HG03354 (cell line): ENCODE measurements at regions not wholly inside any gene's neighbourhood (a gene's known extent, or its start where the extent isn't known, plus 50 kb on each side); places are given as distances from the start of the nearest gene placed in this dataset.

Source experiments
- ATAC-seq: cut with Tn5 transposase; IDR thresholded peaks from one replicate; pipeline ENCODE4 v1.9.1; 2021; ENCODE audit warnings: mild to moderate bottlenecking; ENCODE audit not compliant: unreplicated experiment, poor library complexity, severe bottlenecking

DNA sequence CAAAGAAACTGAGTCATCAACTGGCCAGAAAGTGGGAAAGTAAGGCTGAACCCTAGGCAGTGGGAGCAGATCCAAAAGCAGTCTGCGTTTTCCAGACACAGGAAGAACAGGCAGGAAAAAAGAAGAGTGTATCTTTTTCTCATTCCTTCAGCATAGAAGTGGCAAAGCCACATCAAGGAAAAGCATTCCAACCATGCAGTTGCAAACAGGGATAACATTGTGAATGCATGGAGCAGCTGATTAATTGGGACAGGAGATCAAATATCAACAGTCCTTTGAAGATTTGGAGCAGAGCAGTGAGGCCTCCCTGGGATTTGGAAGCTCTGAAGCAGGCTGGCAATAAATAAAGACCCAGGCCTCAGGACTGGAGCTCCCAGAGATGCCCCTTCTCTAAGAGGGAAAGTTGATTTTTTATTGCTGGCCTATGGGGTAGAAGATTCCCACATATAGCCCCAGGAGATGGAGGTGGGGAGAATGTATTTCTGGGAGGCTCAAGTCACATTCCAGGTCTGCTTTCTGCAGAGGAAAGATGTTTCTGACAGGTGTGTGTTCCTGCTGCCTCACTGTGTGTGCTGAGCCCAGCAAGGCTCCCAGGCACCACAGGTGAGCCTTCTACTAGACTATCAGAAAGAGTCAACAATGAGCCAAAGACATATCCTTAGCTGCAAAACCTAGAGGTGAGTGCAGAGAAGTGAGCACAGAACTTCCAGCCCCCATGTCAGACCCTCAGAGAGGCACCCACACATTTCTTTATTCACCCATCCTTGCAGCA lies 222.5 kb downstream of the RAB28 start:
- no peak for ATAC-seq

GRCh38 chr4:13260513-13260912 lies 223.6 kb downstream of the RAB28 start:
- ATAC-seq: no peak

- ATAC-seq: no peak
These were observed 233.9 kb downstream of the RAB28 start for GRCh38 chr4:13250263-13250662.

DNA sequence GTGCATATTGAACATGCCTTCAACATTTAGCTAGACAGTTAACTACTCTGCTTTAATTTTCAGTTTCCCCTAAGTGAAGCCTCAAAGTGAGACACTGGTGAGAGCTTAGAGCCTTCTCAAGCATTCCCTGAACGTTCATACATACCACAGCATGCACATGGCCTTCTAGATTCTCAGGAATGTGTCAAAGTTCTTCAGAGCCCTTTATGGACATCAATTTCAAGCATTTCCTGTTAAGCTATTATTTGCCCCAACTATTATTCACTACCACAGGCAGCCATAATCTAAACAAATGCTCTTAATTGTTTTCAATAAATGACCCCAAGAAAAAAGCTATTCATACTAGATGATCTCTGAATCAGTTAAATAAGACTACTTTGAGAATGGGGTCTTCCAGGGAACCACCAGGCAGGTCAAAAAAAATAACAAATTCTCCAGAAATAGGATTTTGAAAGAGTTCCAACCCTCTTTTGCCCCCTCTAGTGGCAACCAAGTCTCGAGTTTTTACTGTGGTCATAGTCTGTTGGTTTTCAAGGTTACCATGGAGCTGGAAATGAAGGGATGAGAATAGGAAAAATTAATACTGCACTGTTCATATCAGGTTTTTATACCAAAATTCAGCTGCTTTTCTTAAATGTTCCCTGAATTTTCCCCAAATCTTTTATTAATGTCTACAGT lies 235.4 kb downstream of the RAB28 start:
- ATAC-seq: no peak

DNA sequence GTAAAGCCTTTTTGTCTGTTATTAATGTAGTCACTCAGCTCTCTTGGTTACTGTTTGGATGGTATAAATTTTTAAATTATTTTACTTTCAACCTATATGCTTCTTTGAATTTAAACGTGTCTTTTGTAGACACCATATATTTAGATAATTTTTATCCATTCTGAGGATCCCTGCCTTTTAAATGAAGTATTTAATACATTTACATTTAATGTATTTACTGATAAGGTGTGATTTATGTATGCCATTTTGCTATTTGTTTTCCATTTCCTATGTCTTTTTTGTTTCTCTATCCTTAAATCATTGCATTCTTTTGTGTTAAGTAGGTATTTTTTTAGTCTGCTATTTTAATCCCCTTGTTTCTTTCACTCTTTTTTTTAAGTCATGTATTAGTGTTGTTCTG lies 238.0 kb downstream of the RAB28 start:
- ATAC-seq: no peak

DNA sequence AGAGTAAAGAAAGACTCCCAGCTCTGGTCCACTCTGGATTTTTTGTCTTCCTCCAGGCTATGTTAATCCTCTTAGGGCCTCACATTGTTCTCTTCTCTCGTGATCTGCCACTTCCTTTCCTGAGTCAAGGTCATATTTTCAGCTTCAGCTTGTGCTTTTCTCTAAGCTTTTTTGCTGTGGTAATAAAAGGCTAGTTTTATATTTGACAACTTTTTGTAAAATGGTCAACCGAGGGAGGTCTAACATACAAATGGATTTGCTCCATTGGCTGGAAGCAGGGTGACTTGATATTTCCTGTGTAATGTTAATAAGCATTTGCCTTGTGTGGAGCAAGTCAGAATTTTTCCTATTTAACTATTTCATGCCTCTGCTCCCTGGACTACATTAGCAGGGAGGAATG lies 239.7 kb downstream of the RAB28 start:
- ATAC-seq: no peak

- ATAC-seq: no peak
These were observed 241.0 kb downstream of the RAB28 start for GRCh38 chr4:13243152-13243551.

GRCh38 chr4:13240066-13240465 lies 244.1 kb downstream of the RAB28 start:
- no peak for ATAC-seq

- ATAC-seq: no peak
These were observed 245.2 kb downstream of the RAB28 start for GRCh38 chr4:13238936-13239335.

GRCh38 chr4:13236485-13236884 lies 247.7 kb downstream of the RAB28 start:
- ATAC-seq: no peak

GRCh38 chr4:13233755-13234154 lies 250.4 kb downstream of the RAB28 start:
- ATAC-seq: no peak

DNA sequence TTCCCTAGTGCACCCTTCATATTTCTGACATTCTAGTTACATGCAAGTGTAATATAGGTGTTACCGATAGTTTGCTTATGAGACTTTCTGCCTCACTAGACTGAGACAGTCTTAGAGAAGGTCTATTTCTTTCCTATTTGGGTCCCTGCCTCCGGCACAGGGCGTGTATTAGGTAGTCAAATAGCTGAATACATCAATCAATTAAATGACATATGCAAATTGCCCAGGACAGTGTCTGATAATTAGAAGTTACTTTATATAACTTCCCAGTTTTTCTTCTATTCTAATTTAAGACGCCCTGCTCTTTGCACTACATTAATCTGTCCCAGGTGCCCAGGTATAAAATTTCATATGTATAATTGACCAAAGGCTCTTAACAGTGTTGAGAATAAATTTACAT lies 264.2 kb downstream of the RAB28 start:
- ATAC-seq: no peak

GRCh38 chr4:13218326-13218958 lies 265.7 kb downstream of the RAB28 start:
- ATAC-seq: no peak

DNA sequence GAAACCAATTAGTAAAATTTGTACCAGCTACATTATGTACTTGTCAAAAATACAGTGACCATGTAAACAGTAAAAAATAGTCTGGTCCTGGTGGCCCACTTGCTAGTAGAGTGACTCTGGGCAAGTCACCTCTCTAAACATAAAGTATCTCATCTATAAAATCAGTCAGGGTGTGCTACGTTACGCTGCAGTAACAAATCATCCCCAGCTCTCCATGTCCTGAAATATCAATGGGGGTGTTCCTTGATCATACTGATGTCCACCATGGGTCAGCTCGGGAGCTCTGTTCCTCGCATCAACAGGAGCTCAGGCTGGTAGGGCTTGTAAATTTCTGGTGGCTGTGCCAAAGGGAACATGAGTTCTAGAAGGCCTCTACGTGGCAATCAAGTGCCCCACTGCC lies 268.6 kb downstream of the RAB28 start:
- no peak for ATAC-seq

GRCh38 chr4:13212936-13213335 lies 271.2 kb downstream of the RAB28 start:
- ATAC-seq: no peak

DNA sequence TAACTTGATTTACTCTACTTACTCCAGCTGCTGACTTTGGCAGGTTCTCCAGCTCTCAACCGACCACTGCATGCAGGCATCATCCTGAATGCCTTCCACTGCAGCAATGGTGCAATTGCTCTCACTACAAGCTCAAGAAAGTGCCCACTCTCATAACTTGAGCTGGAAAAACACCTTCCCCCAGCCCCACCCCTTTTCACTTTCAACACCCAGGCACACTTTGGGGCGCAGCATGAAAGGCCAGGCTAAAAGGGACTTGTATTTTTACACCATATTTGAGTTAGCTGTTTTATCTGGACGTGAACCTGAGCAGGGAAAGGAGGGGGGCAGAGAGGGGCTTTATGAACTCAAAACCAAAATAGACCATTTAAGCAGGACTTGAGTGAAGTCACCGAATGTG lies 274.5 kb downstream of the RAB28 start:
- no peak for ATAC-seq

DNA sequence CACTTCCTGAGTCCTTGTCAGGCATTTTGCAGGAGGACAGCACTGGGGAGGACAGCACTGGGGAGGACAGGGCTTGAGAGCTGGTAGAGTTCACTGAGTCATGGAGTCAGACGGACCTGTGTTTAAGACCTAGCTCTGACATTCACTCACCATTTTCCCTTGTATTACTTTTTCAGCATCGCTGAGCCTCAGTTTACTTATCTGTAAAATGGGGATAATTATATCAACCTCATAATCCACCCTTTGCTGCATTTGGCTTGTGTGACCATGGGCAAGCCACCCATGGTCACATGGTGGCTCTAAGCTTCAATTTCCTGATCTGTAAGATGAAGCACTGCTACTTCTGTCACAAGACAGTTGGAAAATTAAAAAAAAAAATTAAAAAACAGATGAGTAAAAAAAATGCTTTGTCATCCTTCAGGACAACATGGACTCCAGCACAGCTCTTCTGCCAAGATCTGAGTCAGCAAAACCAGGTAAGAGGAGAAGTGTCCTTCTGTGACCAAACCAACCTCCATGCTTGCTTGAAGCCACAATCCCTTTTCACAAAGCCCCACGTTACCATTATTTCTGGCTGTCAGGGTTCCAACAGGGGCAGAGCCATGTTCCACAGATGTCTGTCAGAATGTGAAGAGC lies 275.5 kb downstream of the RAB28 start:
- ATAC-seq: no peak

DNA sequence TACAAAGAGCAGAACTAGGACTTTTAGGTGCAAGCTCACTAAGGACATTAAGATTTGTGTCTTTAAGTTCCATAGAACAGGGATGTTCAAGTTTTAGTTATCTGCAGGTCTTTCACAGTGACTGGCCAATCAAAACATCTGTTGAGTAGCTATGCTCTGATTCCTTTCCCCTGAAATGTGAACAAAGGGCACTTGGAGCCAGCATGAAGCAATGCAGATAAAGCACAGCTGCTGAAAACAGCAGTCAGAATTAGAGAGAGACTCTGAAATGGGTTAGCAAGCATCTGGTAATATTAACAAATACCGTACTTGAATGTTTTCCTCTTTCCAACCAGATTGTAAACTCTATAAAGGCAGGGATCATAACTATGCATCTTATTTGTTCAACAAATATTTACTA lies 276.9 kb downstream of the RAB28 start:
- ATAC-seq: no peak

DNA sequence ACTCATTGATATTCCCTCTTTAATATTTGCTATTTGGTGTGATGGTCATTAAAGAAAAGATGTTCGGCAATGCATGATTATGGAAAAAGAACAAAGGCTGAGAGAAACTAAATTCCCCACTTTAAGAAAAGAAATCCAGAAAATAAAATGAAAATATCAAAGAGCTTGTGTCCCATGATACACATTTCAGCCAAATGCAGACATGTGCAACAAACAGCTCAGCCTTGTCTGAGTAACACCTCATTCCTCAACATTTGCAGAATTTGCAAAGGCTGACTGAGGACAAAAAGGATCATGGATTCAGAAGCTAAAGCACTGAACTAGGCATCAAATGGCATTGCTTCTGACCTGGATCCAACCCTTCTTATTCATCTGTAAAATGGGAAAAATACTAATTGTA lies 281.0 kb downstream of the RAB28 start:
- no peak for ATAC-seq

GRCh38 chr4:13202701-13203100 lies 281.4 kb downstream of the RAB28 start:
- no peak for ATAC-seq

DNA sequence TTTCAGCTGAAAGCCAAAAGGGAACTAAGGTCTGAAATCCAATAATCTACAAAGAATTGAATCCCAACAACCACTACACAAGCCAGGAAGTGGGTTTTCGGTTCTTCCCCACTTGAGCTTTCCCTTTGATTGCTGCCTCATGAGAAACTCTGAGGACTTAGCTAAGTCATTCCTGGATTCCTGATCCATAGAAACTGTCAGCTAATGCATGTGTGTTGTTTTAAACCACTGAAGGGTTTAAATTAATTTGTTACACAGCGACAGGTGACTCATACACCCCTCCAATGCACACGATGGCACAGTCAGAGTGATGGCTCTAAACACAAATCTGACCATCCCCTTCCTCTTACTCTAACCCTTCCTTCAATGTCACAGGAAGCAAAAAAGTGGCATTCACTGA lies 282.9 kb downstream of the RAB28 start:
- ATAC-seq: no peak
